HG02884 (cell line): ENCODE measurements at regions not wholly inside any gene's neighbourhood (a gene's known extent, or its start where the extent isn't known, plus 50 kb on each side); places are given as distances from the start of the nearest gene placed in this dataset.

Source experiments
- ATAC-seq: cut with Tn5 transposase; IDR thresholded peaks from one replicate; pipeline ENCODE4 v1.9.1; 2021; ENCODE audit warnings: mild to moderate bottlenecking, moderate library complexity; ENCODE audit not compliant: unreplicated experiment

DNA sequence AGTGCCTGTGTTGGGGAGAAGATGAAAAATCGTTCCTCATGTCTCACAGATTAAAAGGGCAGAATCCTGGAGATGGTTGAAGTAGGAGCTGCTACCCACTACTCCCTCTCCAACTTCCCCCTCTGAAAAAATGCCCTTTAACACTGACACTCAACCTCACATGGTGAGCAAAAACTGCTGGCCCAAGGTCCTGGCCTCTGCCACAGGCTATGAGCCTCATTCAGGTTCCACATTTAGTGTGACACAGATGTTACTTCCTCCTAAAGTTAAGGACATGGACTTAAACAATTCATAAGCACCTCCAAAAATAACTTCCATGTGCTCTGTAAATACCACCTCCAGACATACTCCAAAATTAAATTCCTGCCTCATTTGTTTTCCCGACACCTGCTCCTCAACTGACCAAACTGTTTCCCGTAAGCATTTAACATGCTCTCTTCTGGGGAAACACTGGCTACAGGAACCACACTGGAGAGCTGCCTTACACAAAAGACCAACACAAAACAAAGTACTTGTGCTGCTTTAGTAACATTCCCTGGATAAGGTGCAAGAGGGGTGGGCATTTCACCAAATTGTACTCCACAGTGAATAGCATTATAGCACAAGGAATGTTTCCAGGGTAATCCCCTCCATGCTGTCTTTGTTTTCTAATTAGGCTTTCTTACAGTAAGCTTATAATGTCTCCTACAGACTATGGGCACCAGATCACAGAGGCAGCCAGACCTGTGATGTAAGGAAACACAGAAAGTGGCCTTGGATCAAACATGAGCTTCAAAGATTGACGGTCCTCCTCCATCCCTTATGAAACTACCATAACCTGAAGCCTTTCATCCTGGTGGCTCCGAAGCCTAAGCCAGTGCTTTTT is 57.0 kb downstream of the PHLDA1 start:
- no peak for ATAC-seq

DNA sequence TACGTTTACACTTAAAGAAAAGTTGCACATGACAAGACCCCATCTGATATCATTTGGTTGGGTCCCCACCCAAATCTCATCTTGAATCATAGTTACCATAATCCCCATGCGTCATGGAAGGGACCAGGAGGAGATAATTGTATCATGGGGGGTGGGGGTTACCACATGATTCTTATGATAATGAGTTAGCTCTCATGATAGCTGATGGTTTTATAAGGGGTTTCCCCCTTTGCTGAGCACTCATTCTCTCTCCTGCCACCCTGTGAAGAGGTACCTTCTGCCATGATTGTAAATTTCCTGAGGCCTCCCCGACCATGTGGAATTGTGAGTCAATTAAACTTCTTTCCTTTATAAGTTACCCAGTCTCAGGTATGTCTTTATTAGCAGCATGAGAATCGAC is 60.3 kb downstream of the PHLDA1 start:
- ATAC-seq, result no peak

DNA sequence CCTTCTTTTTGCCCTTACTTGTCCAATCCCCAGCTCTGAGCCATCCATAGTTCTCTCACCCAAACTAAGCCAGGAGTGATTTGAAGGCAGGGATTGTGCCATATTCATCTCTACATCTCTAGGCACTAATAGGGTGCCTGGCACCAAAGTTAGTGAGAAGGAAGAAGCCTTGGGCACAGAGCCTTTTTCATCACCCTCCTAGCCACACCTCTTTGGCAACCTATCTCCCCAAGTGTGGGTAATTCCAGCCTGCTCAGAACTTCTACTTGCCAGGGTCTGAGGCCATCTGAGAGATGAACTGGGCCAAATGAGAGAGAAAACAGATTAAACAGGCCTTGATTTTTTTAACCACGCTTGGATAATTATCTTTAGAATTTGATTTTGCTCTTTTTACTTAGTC is 61.3 kb downstream of the PHLDA1 start:
- no peak for ATAC-seq

DNA sequence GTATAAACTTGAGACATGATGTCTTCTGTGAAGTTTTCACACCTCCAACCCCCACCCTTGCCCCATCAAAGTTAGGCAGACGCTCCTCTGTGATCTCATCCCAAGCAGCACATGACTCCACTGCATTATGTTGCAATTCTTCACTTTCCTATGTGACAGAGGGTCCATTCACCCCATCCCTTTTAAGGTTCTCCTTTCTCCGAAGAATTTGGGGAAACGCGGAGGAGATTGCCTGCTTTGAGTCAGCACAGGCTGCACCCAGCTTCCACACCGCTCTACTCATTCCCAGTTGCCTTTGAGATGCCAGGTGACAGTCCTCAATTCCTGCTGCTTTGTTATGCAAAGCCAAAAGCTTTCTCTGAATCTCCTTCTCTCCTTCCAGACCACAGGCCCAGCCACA is 61.8 kb downstream of the PHLDA1 start:
- ATAC-seq, result no peak

DNA sequence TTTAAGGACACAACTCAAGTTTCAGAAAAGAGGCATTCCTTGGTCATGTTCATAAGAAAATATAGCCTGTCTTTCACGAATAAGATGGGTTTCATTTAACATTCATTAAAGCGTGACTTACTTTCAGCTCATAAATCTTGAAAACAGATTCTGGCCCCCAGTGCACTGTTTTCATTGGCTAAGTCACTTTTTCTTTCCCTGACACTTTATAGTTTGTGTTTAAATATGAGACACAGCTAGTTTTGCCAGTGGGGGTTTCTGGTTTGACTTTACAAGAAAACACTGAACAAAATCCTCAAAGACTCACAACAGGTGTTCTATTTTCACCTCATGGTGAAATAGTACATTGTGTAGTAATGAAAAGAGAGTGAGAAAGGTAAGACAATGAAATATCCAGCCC is 65.9 kb downstream of the PHLDA1 start:
- ATAC-seq, result no peak

DNA sequence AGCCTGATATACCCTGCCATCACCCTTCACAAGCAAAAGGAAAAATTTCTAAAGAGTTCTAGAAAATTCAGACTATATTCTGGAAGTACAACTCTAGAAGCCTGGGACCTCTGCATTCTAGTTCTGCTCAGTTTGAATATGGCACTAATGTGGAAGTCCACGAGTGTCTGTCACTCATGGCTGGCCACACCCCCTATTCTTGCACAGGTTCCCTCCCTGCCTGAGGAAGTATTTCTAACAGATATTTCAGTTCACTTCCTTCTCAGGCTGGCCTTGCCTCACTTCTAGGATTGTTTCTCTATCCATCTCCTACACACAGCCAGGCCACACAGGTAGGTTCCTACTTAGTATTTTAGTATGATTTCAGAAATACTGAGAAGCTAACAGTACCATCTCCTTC is 67.4 kb downstream of the PHLDA1 start:
- peak; percentile 53 for ATAC-seq

DNA sequence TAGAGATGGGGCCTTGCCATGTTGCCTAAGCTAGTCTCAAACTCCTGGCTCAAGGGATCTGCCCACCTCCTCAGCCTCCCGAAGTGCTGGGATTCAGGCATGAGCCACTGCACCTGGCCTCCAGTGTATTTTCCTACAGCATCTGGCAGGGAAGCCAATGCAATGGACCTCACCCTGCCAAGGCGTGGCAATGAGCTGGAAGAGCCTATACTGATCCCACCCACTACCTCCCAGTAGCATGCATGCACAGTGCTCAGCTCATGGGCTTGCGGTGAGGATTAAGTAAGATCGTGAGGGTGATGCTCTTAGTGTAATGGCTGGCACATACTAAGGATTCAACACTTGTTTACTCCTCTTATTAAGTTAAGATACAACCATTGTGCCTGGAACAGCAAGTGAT is 69.7 kb downstream of the PHLDA1 start:
- ATAC-seq, result no peak

DNA sequence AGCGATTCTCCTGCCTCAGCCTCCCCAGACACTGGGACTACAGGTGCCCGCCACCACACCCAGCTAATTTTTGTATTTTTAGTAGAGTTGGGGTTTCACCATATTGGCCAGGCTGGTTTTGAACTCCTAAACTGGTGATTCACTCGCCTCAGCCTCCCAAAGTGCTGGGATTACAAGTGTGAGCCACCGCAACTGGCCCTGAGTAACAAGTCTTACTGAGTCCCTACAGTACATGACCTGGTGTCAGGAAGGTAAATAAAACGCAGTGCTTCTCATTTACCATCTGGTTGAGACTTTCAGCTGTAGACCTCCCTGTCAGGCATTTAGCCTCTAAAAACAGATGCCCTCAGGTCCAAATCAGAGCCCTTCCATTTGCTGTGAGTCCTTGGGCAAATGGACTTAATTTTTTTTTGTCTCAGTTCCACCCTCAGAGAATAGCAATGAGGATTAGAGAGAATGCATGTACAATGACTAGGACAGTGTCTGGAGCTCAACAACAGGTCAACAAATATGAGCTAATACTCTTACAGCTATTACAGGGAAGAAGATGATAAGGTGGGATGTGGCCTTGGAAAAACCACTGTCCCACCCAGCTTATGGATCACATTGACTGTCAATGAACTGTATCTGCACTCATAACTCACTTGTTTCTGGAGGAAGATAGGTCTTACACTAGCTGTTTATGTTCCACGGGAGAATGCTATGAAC is 70.5 kb downstream of the PHLDA1 start:
- ATAC-seq, result no peak

DNA sequence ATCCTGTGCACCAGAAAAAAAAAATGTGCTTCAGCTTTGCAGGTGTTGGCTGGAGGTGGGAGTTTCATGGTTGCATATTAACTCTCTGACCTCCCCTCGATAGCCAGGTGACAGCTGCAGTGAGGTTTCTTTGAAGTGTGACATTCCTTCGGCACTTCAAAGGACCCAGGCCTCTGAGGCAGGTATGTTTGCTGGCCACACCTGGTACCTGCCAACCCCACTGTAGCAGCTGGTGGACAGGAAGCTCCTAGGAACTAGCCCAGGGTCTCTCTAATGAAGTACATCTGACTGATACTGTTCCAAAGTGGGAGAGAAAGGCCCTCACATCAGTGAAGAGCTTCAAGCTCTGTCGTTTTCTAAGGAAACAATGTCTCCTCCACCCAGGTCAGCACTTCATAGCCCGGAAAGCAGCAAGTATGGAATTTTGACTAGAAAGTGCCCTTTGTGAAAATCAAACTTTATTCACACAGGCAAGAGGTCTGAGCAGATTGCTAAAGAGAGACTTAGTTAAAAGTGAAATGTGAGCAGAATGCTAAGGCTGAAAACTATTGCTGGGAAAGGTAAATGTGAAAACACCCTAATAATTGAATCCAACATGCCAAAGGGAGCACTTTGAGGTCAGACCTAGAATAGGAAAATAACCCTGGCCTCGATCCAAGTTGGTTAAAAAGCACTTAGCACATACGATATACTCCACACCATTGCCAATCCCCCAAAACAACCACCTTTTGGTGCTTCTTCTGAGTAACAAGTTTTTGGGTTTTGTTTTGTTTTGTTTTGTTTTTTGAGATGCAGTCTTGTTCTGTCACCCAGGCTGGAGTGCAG is 71.3 kb downstream of the PHLDA1 start:
- no peak for ATAC-seq

DNA sequence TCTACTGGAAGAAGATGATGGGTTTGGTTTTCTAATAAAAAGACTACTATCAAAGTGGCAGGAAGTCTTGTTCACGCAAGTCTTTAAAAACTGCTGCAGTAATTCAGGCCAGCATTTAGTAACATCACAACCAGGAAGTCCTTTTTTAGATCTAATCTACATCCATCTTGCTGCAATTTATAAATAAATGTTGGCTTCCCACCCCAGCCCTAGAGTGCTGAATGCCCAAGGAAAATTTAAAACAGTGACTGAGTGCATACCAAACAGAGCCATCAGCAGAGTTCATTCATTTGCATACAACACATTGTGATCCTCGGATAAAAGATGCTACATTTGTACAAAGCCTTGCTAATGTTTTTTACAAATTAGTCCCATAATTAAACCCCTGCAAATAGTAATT is 72.1 kb downstream of the PHLDA1 start:
- ATAC-seq, result no peak

DNA sequence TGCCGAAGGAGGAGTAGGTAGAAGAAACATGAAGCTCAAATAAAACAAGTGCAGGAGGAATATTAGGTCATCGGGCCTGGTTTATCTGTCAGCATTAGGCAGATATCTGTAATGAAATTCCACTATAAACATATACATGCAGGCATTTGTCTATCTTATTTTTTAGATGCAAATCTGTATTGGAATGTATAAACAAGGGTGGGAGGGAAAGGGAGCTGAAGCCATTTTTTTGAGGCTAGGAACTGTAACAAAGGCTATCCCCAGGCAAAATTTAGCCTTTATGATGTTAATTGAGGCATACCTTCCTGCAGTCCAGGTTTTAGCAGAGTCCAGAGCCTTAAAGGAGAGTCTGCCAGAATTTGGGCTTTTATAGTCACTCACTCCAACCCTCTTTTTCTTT is 72.5 kb downstream of the PHLDA1 start:
- ATAC-seq, result no peak

DNA sequence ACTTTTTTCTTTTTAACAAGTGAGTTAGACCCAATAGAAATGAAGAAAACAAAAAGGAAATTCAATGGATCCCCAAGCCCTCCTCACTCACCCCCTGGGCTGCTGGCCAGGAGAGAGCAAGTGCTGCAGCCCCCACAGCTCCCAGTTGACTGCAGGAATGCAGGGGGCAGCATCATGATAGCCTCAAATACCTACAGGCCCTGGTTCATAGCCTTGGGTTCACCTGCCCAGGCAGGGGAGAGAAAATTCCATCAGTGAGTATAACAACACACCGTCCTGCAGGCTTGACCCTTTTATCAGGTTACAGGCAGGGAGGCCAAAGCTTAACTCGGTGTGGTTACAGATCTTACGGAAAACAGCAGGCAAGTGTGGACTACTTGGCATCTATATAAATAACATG is 76.3 kb downstream of the PHLDA1 start:
- no peak for ATAC-seq

DNA sequence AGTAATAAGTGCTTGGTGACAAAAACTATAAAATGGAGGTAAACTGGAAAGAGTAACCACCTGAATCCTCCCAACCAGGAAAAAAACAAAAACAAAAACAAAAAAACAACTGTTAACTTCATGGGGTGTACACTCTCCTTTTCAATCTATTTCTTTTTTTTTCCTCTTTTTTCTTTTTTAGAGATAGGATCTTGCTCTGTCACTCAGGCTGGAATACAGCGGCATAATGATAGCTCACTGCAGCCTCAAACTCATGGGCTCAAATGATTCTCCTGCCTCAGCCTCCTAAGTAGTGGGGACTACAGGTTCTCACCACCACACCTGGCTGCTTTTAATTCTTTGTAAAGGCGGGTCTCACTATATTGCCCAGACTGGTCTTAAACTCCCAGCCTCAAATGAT is 76.8 kb downstream of the PHLDA1 start:
- no peak for ATAC-seq

DNA sequence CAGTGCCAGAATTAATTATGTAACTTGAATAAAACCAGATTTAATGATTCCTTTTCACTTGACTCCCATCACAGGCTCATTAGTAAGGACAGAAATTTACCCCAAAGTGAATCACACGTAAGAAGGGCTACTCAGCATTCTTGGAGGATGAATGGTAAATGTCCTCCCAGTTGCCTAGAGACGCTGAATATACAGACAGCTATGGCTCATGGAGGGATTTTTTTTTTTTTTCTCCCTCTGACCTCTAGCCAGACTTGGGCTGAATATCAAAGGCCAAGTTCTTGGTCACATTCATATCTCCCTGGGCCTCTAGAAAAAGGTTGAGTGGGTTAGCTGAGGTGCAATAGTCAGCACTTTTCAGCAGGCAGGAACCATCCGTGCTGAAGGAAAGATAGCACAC is 77.5 kb downstream of the PHLDA1 start:
- ATAC-seq, result no peak

DNA sequence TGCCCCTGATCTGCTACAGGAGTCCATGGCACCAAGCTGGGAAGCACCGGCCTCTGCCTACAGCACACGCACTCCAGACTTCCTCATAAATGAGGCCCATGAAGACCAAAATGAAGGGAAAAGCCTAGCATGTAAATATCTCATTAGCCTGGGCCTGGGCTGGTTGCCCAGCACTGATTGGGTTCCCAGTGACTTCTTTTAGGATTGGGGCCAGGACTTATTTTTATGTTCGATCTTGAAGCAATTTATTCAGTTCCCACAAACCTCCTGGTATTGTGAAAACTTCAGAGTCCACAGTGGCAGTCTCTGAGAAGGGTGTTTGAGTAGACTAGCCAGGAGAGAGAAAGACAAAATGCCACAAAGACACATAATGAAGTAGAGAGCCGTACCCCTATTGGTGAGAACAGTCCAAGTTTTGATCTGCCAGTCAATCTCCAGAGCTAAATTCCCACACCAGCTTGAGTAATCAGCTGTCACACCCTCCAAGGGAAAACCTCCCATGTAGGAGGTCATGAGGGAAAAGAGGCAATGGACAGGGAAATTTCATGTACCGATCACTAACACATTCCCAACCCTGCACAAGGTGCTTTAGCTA is 78.2 kb downstream of the PHLDA1 start:
- no peak for ATAC-seq

DNA sequence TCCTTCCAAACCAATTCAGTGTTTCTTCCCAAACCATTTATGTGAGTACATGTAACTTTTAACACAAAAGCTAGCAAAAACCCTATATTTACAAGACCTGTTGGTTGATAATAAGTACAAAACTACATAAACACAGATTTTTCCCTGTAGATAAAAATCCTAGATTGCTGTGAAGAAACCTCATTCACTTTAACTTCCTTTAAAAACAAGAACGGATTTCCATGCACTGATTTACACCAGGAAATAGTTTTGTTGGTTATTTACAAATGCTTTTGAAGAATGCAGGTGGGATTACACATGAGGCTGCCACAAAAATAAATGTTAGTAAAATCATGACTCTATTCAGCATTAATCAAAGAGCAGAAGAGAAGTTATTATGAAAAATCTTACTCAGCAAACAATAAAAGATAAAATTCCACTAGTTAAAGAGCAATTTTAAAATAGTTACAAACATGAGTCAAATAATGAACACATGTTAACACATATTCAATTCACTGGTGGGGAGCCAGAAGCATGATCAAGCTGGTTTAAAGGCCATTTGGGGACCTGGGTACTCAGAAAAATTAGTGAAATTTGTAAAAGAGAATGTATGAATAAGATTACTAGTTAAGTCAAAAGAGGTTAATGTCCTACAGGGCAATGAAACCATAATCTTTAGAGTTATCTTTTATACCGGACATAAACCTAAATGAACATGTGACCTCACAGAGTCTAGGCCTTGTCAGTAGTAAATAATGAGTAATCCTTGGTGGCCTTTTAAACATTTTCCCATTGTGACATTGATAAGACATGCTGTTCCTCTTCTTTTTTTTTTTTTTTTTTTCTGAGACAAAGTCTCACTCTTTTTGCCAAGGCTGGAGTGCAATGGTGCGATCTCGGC is 79.9 kb downstream of the PHLDA1 start:
- no peak for ATAC-seq

DNA sequence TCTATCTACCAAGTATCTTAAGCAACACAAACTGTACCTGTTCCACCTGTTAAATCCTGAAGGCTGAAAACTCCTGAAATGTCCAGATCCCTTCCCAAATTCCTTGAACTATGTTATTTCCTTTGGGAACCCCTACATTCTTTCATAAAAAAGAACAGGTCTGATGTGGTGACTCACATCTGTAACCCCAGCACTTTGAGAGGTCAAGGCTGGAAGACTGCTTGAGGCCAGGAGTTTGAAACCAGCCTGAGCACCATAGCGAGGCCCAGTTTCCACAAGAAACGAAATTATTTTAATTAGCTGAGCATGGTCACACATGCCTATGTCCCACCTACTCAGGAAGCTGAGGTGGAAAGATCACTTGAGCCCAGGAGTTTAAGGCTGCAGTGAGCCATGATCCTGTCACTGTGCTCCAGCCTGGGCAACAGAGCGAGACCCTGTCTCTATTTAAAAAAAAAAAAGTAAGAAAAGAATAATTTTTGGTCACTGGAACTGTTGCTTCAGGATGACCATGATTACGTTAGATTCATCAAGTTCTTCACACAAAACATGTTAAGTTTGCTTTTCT is 84.3 kb downstream of the PHLDA1 start:
- ATAC-seq, result no peak

DNA sequence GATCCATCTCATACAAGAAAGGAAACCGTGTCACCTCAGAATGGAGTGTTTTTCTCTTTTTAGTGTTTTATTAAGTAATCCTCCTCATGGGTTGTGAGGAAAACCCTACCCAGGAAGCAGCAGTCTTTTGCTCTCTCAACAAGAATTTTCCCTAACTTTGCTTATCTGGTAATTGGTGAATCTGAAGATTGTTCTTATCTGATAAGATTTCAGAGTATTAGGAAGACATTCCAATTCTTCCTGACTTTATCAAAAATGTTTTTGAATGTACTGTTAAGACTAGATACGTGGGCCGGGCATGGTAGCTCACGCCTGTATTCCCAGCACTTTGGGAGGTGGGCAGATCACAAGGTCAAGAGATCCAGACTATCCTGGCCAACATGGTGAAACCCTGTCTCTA is 86.0 kb downstream of the PHLDA1 start:
- no peak for ATAC-seq

DNA sequence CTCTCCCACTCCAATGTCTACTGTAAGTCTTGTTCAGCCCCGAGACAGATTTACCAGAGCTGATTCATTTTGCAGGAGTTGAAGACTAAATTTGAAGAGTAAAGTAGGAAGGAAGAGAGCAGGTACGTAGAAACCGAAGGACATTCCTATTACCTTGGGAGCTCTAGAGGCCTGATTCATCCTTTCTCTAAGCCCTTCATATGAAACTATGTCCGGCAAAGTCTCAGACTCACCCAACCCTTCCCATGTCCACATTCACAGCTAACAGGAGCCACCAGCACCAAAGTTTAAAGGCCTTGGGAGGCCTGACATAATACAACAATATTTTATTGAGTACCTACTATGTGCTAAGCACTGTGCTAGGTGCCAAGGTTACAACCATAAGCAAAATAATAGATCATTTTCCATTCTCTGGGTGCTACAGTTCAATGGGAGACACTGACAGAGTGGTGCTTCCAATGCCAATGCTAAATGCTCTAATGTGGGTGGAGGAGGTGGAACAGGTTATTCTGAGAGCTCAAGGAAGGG is 86.6 kb downstream of the PHLDA1 start:
- no peak for ATAC-seq
